GM21619 (cell line): ENCODE measurements at regions not wholly inside any gene's neighbourhood (a gene's known extent, or its start where the extent isn't known, plus 50 kb on each side); places are given as distances from the start of the nearest gene placed in this dataset.

Experiments used
- ATAC-seq: cut with Tn5 transposase; IDR thresholded peaks from one replicate; pipeline ENCODE4 v1.9.1; 2021; ENCODE audit not compliant: unreplicated experiment

DNA sequence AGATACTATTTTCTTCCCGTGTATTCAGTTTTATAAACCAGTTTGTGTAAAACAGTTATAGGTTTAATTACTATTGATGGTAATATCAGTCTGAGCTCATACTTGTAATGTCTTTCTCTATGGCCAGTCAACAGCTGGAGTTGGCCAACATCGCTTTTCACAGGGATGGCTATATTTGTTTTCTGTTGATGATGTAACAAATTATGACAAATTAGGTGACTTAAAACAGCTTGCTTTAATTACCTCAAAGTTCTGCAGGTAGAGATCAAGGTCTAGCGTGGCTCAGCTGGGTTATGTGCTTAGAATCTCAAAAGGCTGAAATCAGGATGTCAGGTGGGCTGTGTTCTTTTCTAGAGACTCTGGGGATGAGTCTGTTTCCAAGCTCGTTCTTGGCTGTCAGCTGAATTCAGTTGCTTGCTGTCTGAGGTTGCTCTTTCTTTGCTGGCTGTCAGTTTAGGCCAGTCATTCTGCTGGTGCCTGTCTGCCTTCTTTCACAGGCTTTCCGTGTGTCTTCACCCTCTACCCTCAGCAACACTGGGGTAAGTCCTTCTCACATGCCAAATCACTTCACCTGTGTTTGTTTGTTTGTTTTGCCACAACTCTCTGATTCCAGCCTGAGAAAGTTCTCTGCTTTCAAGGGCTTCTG lies 370.2 kb upstream of the E2F7 start:
- ATAC-seq = no peak

DNA sequence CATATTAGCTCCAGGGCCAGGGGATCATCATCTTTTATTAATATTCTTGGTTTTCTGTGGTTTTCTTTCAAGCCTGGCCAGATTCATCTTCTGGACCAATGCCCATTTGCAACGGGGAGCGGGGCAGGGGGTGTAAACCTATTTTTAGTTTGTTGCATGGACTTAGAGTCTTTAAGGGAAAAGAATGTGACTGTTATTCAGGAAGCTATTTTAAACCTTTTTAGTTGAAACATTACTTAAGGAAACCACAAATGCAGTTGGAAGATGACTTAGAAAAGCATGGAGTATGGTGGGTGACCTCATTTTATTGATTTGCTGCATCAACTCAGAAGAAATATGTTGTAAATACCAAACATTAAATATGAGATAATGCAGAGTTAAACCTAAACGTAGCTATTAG lies 368.4 kb upstream of the E2F7 start:
- ATAC-seq = no peak

DNA sequence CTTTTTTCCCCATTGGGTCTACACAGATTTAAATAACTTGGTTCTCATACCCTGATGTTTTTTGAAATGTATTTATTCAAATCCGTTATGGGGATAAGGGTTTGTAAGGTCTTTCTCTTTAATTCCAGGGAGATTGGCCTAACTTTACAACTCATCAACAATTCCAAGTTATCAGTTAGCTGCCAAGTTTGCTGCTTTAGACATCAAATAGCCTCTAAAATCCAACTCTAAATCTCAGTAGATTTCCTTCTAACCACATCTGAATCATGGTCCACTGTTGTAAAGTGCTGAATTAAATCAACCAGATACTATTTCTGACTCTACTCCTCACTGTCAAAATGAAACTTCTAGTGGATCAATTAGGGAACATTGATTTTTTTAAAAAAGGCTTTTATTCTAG lies 364.1 kb upstream of the E2F7 start:
- ATAC-seq = no peak

DNA sequence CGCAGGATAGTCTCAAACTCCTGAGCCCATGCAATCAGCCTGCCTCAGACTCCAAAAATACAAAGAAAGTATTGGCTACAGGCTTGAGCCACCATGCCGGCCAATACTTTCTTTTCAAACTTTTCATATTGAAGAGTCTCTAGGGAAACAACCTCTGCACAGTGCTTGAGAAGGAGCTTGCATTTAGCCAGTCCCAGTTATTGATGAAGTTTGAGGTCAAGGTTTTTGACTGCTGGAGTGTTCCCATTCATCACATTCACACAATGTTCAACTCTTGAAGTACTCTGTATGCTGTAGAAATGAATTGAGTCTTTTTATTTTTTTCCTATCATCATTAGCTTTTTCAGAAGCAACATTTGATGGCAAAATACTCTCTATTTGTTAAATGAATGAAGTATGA lies 355.8 kb upstream of the E2F7 start:
- ATAC-seq = no peak

DNA sequence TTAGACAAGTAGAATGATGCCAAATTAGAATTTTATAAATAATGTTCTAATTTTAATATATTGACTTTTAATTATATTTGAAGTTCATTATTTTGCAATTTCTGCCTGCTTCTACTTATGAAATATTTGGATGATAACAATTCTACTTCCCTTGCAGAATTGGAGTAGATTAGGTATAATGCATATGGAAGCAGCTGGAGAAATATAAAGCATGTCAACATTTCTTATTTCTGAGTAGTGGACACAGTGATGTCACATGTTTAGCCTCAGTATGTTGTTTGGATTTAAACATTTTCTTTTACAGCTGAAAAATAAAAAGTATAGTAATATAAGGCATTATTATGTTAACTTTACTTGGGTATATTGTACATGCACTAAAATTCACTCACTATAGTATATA lies 344.2 kb upstream of the E2F7 start:
- ATAC-seq = no peak

DNA sequence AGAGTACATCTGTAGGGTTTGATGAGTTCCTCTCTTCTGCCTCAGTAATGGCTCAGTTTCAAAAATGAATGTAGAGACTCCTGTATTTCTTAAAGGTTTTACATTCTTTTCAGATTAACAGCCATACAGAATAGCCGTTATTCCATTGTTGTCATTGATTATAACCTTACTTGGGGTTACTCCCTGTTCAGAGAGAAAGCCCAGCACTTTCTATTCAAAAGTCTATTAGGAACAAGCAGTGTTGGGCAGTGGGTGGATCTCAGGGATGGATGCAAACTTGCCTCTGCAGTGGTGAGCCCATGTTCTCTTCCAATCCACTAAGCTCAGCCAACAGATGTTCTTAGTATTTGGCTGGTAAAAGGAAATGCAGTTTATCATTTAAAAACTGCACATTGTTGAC lies 342.6 kb upstream of the E2F7 start:
- no peak for ATAC-seq

DNA sequence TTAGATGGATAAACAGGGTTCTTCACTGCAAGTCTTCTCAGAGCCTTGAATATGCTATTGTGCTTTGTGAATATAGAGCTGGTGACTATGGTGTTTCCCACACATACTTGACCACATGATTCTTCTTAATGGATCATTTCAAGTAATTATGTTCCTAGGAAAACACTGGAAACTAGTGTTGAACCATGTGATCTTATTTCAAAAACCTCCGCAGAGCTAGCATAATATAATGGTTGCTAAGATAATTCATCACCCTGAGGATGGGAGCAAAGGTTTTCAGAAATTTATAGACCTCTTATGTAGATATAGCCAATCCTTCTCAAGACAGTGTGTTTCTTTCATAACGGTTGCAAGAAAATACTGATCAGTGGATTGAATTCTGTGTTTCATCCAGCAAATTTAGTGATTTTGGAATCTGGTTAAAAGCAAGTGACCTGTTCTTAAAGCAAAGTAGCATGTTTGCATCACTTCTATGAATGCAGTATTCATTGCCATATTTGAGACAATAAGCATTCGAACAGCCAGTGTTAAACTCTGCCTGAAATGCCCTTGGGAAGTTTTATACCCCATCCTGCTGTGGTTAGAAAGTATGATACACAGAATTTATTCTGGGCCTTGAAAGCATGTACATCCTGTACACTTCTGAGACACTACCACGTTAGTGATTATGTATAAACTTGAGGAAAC lies 341.0 kb upstream of the E2F7 start:
- ATAC-seq = no peak

DNA sequence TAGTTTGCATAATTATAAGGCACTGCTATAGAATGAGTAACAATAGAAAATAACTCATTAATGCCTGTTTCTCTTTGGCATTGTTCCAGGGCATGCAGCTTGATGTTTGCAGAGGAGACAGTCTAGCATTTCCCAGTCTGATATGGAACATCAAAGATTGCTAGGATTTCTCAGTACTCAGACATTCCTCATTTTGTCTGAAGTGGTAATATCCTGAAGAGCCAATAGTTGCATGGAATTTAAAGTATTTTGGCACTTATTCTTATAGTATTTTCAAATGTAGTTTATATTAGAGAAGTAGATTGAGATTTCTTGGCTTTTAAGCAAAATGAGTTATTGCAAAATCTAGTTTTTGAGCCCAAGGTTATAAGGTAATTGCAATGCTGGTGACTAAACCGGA lies 337.3 kb upstream of the E2F7 start:
- no peak for ATAC-seq

DNA sequence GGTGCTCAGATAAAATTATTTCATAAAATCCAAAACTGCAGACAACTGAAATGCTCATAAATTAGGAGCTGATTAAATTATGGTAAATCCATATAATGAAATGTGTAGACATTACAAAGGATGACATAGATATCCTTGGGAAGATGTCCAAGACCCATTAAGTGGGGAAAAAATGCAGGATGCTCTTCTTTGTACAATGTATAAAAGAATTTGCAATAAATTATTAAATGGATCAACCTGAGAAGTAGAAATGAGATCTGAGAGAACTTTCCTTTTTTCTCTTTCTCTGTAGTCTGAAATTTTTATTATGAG lies 336.4 kb upstream of the E2F7 start:
- ATAC-seq = no peak

DNA sequence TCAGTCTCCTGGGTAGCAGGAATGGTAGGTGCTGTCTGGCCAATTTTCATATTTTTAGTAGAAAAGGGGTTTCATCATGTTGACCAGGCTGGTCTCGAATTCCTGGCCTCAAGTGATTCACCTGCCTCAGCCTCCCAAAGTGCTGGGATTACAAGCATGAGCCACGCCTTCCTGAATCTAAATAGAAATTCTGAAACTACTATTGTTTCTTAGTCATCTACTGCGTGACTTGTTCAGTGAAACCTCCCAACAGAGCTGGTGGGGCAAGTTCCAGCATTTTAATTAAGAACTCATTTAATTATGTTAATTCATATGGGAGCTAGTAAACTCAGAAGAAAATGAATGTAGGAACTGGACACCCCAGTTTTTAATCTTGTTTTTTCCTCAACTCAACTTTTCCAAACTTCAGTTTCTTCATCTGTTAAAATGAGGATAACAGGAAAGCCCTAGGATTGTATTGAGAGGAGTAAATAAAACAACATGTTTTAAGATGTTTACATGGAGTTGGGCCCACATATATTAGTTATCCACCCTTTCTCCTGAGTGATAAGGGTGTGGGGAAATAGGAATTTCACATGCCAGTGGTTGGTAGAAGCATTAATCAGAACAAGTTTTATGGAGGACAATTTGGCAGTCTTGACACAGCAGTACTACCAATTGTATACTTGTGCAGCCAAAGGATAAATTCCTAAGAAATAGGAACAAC lies 335.8 kb upstream of the E2F7 start:
- no peak for ATAC-seq

DNA sequence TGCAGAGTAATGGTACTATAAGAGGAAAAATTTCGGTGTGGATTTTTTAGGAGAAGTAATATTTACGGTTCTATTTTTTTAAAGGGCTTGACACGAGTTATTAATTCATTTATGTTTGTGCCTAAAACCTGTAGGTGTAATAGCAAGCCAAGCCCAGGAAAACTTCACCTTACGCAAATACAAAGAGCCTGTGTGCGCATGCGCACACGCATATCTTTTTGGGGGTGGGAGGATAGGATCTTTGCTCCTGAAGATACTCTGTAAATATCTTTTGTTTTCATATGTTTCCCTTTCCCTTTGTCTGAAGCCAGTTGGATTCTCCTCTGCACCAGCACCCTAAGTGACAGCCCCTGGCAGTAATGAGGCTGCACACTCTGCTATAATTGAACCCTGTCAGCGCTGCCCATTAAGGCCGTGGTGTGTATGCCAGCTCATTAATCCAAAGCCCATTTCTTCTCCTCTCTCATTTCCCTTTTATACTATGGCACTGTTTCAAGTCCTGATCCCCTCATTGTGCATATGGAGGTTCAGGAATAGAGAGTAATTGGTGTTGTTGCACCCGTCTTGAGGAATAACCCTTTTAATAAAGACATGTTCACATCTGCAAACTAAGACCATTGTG lies 327.2 kb upstream of the E2F7 start:
- ATAC-seq = no peak

DNA sequence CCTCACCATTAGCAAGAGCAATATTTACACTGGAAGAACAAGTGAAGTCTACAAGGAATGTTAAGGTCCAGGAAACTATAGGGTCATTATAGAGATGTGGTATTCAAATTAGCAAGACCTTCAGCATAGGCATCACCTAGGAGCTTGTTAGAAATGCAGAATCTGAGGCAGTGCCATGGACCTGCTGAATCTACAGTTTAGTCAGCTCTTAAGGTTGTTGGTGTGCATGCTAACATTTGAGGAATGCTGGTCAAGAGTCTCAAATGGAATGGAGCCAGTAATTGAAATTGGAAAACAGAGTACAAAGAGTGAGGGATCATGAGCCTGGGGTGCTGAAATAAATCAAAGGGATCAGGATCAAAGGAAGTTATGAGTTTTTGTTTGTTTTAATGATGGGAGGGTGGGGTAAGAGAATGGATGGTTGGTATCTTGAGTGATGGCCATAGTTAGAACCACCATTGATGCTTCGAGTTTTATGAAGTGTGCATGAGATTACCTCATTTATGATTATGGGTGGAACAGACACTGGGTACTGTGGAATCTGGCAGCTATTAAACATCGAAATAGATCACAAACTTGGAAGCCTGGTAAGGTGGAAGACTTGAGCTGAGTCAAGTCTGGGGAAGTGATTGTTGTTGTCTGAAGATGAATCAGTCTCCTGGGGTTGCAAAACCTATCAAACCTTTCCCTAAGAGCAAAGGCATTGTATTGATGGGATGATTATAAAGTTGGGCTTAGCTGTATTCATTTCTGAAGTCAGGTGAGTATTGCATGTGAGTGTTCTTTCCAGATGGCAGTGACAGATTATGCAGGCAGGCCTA lies 323.3 kb upstream of the E2F7 start:
- no peak for ATAC-seq

DNA sequence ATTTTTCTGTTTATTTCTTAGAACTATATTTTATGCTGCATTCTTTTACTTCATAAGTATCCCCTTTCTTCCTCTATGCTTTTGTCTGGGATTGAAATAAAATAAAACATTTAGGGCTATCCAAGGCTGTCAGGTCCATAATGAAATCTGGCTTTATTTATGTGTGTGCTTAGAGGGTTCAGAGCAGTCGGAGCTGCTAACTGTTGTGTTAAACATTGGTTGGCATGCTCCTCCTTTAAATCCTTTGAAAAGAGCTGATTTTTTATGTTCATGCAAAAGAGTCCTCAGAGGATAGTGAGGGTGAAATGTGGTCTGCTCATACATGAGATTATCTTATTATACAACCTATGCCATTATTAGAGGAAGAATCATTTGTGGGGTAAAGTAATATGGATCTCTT lies 322.3 kb upstream of the E2F7 start:
- ATAC-seq = no peak

DNA sequence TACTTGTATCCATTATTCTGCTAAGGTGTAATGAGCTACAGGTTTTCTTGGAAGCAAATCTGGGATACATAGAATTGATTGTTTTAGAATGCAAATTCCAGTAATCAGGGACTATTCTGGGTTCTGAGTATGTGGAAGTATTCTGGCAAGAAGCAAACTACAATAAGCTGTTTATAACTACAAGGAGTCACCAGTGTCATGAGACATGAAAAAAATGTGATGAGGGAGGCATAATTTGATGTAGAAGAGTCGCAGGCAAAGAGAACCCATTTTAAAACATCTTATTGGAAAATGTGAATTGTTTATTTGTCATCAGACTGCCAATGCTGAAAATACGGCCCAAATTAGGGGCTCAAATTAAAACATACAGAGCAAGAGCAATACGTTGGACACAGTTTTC lies 321.8 kb upstream of the E2F7 start:
- no peak for ATAC-seq

DNA sequence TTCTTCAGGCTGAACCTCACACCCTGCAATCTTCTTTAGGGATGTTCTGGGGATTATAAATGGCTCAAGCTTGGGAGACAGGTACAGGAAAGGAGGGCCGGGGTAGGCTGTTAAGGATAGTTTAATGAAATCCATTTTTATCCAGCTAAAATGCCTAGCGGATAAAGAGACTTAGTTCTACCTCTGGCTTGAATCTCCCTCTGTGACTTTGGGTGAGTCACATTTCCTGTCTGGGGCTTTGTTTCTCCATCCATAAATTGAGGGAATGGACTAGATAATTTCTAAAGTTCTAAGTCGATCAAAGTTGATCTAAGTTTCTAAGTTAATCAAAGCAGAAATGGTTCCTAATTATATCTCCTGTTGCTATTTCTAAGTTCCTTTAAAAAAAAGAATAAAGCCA lies 319.6 kb upstream of the E2F7 start:
- no peak for ATAC-seq

DNA sequence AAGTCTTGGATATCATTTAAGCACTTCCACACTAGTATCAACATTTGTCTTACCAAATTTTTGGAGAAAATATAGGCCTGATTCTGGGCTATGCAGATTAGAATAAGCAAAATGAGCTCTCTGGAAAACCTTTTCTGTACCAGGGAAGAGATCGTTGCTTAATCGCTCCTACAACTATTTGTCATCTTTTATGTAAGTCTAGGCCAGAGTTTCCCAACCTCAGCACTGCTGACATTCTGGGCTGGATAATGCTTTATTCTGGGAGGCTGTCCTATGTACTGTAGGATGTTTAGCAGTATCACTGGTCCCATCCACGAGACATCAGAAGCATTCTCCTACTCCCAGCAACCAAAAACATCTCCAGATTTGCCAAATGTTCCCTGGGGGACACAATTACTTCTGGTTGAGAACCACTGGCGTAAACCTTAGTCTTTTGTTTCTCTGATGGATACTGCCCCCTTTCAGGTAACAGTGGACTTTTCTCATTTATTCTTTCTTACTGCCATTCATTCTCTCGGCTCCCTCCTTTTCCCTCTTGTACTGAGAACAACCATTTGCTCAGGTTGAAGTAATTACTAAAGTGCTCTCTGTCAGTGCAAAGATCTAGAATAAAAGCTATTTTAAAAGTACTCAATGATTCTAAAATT lies 316.9 kb upstream of the E2F7 start:
- no peak for ATAC-seq

DNA sequence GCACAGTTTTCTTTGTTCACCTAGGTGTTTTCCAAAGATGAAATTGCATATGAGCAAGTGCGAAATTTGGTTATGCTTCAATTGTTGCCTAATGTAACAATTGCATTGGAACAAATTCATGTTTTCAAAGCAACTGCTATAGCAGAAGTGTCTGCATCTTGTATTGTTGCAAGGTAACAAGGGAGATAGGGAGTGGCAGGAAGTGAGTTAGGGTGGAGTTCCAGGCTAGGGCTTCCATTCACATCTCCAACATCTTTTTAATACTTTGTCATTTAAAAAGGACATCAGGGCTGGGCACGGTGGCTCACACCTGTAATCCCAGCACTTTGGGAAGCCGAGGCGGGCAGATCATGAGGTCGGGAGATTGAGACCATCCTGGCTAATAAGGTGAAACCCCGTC lies 312.3 kb upstream of the E2F7 start:
- ATAC-seq = no peak

DNA sequence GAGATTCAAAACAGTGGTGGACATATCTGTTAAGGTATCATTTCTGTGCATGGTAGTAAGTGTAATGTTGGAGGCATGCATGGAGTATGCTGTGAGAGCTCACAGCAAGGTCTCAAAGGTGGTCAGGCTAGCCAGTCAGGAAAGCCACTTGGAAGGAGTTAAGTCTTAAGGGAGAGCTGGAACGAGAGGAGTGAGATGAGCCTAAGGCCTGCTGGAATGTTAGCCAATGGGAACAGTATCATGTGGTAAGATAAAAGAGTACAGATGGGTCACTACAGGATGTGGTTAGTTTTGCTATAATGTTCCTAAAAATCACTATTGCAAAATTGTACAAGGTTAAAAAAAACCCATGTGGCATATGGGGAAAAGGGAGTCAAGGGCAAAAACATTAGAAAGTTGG lies 311.7 kb upstream of the E2F7 start:
- ATAC-seq = no peak

DNA sequence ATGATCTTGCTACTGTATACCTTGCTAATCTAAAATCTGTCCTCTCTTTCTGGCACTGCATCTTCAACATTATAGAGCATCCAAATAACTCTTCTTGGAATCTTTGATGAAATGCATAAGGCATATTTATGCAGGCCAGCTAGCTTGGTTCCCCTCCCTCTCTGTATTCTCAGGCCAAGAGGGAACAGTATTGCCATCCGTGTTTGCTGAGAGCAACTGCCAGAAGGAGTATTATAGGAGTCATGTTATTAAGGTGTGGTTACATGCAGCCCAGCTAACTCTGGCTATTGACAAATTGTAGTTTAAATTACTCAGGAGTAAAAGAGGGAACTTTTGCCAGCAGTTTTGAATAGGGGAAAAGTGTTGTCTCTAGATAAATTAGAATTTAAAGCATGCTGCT lies 309.3 kb upstream of the E2F7 start:
- no peak for ATAC-seq

DNA sequence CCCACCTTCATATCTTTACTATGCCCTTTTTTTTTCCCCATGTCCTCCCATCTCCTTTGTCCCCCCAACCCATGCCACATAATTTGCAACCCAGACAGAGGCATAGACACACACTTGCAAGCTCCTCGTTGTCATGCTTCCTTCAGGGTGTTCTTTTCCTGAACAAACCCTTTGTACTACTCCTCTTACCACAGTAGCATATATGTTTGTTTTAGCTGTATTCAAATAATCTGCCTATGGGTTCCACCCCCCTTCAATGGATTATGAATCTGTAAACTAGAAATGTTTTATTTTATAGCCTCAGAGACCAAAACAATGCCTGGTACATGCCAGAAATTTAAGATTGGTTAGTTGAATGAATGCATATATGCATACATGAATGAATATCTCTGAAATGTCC lies 307.1 kb upstream of the E2F7 start:
- ATAC-seq = no peak

DNA sequence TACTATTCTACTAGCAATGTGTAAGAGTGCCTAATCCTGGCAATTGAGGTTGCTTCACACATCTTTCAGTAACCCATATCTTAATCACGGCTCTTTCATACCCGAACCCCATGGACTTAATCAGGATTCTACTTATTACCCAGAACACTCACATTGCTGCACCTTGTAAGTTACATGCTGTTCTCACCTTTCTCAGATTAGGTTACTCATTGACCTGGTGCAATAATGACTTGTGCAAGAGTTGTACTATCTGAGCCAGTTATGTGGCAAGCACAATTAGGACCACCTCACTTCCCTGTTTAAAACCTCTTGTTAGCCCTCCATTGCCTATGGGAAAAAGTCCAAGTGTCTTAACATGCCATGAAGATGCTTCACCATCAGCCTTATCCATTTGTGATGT lies 306.7 kb upstream of the E2F7 start:
- no peak for ATAC-seq
